ENCODE measurements at regions not wholly inside any gene's neighbourhood (a gene's known extent, or its start where the extent isn't known, plus 50 kb on each side); places are given as distances from the start of the nearest gene placed in this dataset.

- H3K4me2 ChIP-seq (ENCODE audit: low read length), result no peak overlapping the region
- H3K36me3 ChIP-seq (ENCODE audit: low read depth, low read length), result no peaks in the 10 kb centered on the region
- no peak overlapping the region for H3K9ac ChIP-seq (ENCODE audit: low read length)
- H3K27me3 ChIP-seq (ENCODE audit: low read length), result peaks cover 74% of the 10 kb centered on the region
- ATAC-seq (no peak), DNase-seq (no peak)
- no peaks in the 10 kb centered on the region for H4K20me1 ChIP-seq (ENCODE audit: low read length)
- H3K79me2 ChIP-seq (ENCODE audit: low read length), result no peaks in the 10 kb centered on the region
- no peak overlapping the region for H3K4me3 ChIP-seq (ENCODE audit: low read length)
- no peak overlapping the region for H2AFZ ChIP-seq (ENCODE audit: low read length)
- H3K9me3 ChIP-seq (ENCODE audit: low read length), result no peaks in the 10 kb centered on the region
- intact Hi-C loops (cut with micrococcal nuclease), result no loop called here
- BruUV-seq (replicated peaks), result no TSS peak
- H3K9me2 ChIP-seq (replicated peaks; ENCODE audit: low read length), result no peaks in the 10 kb centered on the region
- POLR2A ChIA-PET (ENCODE audit: unreplicated experiment), result no interaction called here
- no peaks in the 10 kb centered on the region for H3F3A ChIP-seq (ENCODE audit: low read length, unreplicated experiment)
- no peak overlapping the region for H3K27ac ChIP-seq (ENCODE audit: low read length)
- H3K4me1 ChIP-seq (ENCODE audit: insufficient read depth, low read length), result no peaks in the 10 kb centered on the region
- TF ChIP-seq, protein P1, sequence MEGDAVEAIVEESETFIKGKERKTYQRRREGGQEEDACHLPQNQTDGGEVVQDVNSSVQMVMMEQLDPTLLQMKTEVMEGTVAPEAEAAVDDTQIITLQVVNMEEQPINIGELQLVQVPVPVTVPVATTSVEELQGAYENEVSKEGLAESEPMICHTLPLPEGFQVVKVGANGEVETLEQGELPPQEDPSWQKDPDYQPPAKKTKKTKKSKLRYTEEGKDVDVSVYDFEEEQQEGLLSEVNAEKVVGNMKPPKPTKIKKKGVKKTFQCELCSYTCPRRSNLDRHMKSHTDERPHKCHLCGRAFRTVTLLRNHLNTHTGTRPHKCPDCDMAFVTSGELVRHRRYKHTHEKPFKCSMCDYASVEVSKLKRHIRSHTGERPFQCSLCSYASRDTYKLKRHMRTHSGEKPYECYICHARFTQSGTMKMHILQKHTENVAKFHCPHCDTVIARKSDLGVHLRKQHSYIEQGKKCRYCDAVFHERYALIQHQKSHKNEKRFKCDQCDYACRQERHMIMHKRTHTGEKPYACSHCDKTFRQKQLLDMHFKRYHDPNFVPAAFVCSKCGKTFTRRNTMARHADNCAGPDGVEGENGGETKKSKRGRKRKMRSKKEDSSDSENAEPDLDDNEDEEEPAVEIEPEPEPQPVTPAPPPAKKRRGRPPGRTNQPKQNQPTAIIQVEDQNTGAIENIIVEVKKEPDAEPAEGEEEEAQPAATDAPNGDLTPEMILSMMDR (conservative IDR thresholded peaks at IDR 0.05; ENCODE audit: low read depth, low read length), result no peak
- TF ChIP-seq EZH2phosphoT487 (IDR thresholded peaks at IDR 0.05; ENCODE audit: borderline replicate concordance, low read length), result no peak
- TF ChIP-seq EZH2 (IDR thresholded peaks at IDR 0.05; ENCODE audit: low read length, unreplicated experiment), result no peak
- CTCF ChIA-PET, result no interaction called here
Observed at GRCh38 chr12:125197326-125197725, 132.1 kb downstream of the AACS start.

DNA sequence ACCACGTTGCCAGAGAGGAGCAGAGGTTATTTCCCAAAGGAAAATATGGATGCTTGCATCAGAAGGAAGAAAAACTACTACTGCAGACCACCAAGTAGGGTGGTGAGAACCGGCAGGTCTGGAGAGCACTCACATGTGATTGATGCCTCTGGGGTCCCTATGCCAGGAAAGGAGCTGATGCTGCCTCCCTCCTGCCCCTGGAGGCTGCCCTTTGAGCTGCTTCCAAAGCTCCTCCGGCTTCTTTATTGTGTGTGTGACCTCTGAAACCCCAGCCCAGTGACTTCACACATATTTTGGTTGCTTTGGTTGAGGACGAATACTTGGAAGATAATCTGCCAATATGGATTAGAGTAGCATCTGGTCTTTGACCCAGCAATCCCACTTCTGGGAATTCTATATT lies 133.4 kb downstream of the AACS start:
- BruUV-seq (replicated peaks), result no TSS peak
- Histone ChIP-seq H2AFZ (ENCODE audit: low read length) (no peak overlapping the region), H3K27me3 (ENCODE audit: low read length) (peaks cover 62% of the 10 kb centered on the region), H3K9me2 (replicated peaks; ENCODE audit: low read length) (no peaks in the 10 kb centered on the region), H3K4me2 (ENCODE audit: low read length) (no peak overlapping the region), H4K20me1 (ENCODE audit: low read length) (no peaks in the 10 kb centered on the region), H3F3A (ENCODE audit: low read length, unreplicated experiment) (no peaks in the 10 kb centered on the region), H3K36me3 (ENCODE audit: low read depth, low read length) (no peaks in the 10 kb centered on the region), H3K4me3 (ENCODE audit: low read length) (no peak overlapping the region), H3K79me2 (ENCODE audit: low read length) (no peaks in the 10 kb centered on the region), H3K9me3 (ENCODE audit: low read length) (no peaks in the 10 kb centered on the region), H3K27ac (ENCODE audit: low read length) (no peak overlapping the region), H3K4me1 (ENCODE audit: insufficient read depth, low read length) (no peaks in the 10 kb centered on the region), H3K9ac (ENCODE audit: low read length) (no peak overlapping the region)
- TF ChIP-seq EZH2phosphoT487 (IDR thresholded peaks at IDR 0.05; ENCODE audit: borderline replicate concordance, low read length) (no peak), EZH2 (IDR thresholded peaks at IDR 0.05; ENCODE audit: low read length, unreplicated experiment) (no peak)
- TF ChIP-seq, protein P1 (conservative IDR thresholded peaks at IDR 0.05; ENCODE audit: low read depth, low read length), result no peak
- DNase-seq (no peak), ATAC-seq (no peak)
- ChIA-PET POLR2A (ENCODE audit: unreplicated experiment) (no interaction called here), CTCF (no interaction called here)
- intact Hi-C loops (cut with micrococcal nuclease), result no loop called here

- no peak for ATAC-seq
- Histone ChIP-seq H3K4me3 (ENCODE audit: low read length) (no peak overlapping the region), H3K9me2 (replicated peaks; ENCODE audit: low read length) (no peaks in the 10 kb centered on the region), H3K79me2 (ENCODE audit: low read length) (no peaks in the 10 kb centered on the region), H3K4me1 (ENCODE audit: insufficient read depth, low read length) (no peaks in the 10 kb centered on the region), H3K27ac (ENCODE audit: low read length) (no peak overlapping the region), H4K20me1 (ENCODE audit: low read length) (no peaks in the 10 kb centered on the region), H3K4me2 (ENCODE audit: low read length) (no peak overlapping the region), H2AFZ (ENCODE audit: low read length) (no peak overlapping the region), H3K27me3 (ENCODE audit: low read length) (peaks cover 65% of the 10 kb centered on the region), H3F3A (ENCODE audit: low read length, unreplicated experiment) (no peaks in the 10 kb centered on the region), H3K9me3 (ENCODE audit: low read length) (no peaks in the 10 kb centered on the region), H3K9ac (ENCODE audit: low read length) (no peak overlapping the region), H3K36me3 (ENCODE audit: low read depth, low read length) (no peaks in the 10 kb centered on the region)
- ChIA-PET CTCF (no interaction called here), POLR2A (ENCODE audit: unreplicated experiment) (no interaction called here)
- no peak for TF ChIP-seq EZH2phosphoT487 (IDR thresholded peaks at IDR 0.05; ENCODE audit: borderline replicate concordance, low read length)
- TF ChIP-seq, protein P1 (conservative IDR thresholded peaks at IDR 0.05; ENCODE audit: low read depth, low read length), result no peak
- no peak for TF ChIP-seq EZH2 (IDR thresholded peaks at IDR 0.05; ENCODE audit: low read length, unreplicated experiment)
- intact Hi-C loops (cut with micrococcal nuclease), result no loop called here
- no peak for DNase-seq
- BruUV-seq (replicated peaks), result no TSS peak
Observed at GRCh38 chr12:125201090-125201489, 135.9 kb downstream of the AACS start.

Measured in PC-3 (cell line).